DOHH2 (cell line): ENCODE measurements at regions not wholly inside any gene's neighbourhood (a gene's known extent, or its start where the extent isn't known, plus 50 kb on each side); places are given as distances from the start of the nearest gene placed in this dataset.

Source experiments
- H3F3A ChIP-seq: fragments of 200-600 bp; sonication (generic), shearing (Covaris generic); 2 replicates; pipeline ENCODE4 v1.6.0; 2016; ENCODE audit warnings: antibody characterized with exemption, mild to moderate bottlenecking; ENCODE audit not compliant: control insufficient read depth, insufficient read depth
- H3K27ac ChIP-seq: fragments of 200-600 bp; sonication (generic); 2 replicates; pipeline ENCODE4 v1.5.1; 2014; ENCODE audit warnings: low read depth, mild to moderate bottlenecking, low read length, moderate library complexity
- H3K27me3 ChIP-seq: fragments of 200-600 bp; sonication (generic); 2 replicates; pipeline ENCODE4 v1.6.1; 2014; ENCODE audit warnings: mild to moderate bottlenecking, low read length, mixed read lengths; ENCODE audit not compliant: control insufficient read depth
- H3K36me3 ChIP-seq: fragments of 200-600 bp; sonication (generic); 2 replicates; pipeline ENCODE4 v1.6.1; 2014; ENCODE audit warnings: mild to moderate bottlenecking, low read length, moderate library complexity, mixed read lengths; ENCODE audit not compliant: control insufficient read depth
- H3K4me1 ChIP-seq: fragments of 200-600 bp; sonication (generic); 2 replicates; pipeline ENCODE4 v1.6.1; 2014; ENCODE audit warnings: mild to moderate bottlenecking, low read length, mixed read lengths; ENCODE audit not compliant: control insufficient read depth
- H3K4me2 ChIP-seq: fragments of 200-600 bp; sonication (generic); 2 replicates; pipeline ENCODE4 v1.6.0; 2014; ENCODE audit warnings: mild to moderate bottlenecking, low read length, moderate library complexity
- H3K4me3 ChIP-seq: fragments of 200-600 bp; sonication (generic); 2 replicates; pipeline ENCODE4 v1.5.1; 2014; ENCODE audit warnings: mild to moderate bottlenecking, low read length, mixed read lengths
- H3K79me2 ChIP-seq: fragments of 200-600 bp; sonication (generic); 2 replicates; pipeline ENCODE4 v1.6.1; 2014; ENCODE audit warnings: mild to moderate bottlenecking, low read length, mixed read lengths; ENCODE audit not compliant: control insufficient read depth
- H3K9me2 ChIP-seq: fragments of 200-600 bp; sonication (generic); replicated peaks from 2 replicates; pipeline ENCODE4 v1.6.1; 2014; ENCODE audit warnings: mild to moderate bottlenecking, low read length, mixed read lengths; ENCODE audit not compliant: control insufficient read depth
- H3K9me3 ChIP-seq: fragments of 200-600 bp; sonication (generic); 2 replicates; pipeline ENCODE4 v1.6.1; 2014; ENCODE audit warnings: antibody characterized with exemption, low read length, mixed read lengths; ENCODE audit not compliant: control insufficient read depth, insufficient read depth
- H4K20me1 ChIP-seq: fragments of 200-600 bp; sonication (generic); 2 replicates; pipeline ENCODE4 v1.6.0; 2014; ENCODE audit warnings: low read depth, mild to moderate bottlenecking, antibody characterized with exemption, low read length, moderate library complexity; ENCODE audit not compliant: control insufficient read depth, insufficient read depth
- EZH2phosphoT487 ChIP-seq: fragments of 200-600 bp; sonication (generic); IDR thresholded peaks from 2 replicates; pipeline ENCODE4 v1.6.1; 2017; ENCODE audit warnings: borderline replicate concordance, mild to moderate bottlenecking, antibody characterized with exemption, low read length, moderate library complexity, mixed read lengths
- TF ChIP-seq, protein P1 (sequence below): fragments of 200-600 bp; sonication (generic); IDR thresholded peaks from one replicate; pipeline ENCODE4 v1.5.1; 2014; ENCODE audit warnings: antibody characterized with exemption, mild to moderate bottlenecking, low read depth, low read length; ENCODE audit not compliant: poor library complexity, severe bottlenecking

DNA sequence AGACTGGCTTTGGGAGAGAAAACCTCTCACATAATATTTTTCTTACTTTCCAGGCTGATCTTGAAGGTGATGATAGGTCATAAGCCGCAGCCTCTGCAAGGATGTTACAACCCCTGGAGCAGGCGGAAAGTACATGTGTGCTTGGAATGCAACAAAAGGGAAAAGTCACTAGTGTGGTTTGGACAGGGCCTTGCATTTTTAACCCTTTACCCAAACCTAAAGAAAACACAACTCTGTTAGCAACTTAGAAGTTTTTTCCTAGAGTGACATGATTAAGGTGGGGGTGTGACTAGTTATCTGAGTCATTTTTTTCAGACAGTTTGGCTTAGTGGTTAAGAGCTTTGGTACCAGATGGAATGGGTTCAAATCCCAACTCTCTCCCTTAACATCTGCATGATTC lies 97.0 kb downstream of the TMEM30B start:
- Histone ChIP-seq H3K36me3 (no peaks in the 10 kb centered on the region), H3K4me2 (no peak overlapping the region), H3K27me3 (no peaks in the 10 kb centered on the region), H3K4me3 (no peak overlapping the region), H3F3A (no peaks in the 10 kb centered on the region), H3K9me3 (no peaks in the 10 kb centered on the region), H3K27ac (no peak overlapping the region), H3K4me1 (no peaks in the 10 kb centered on the region), H3K9me2 (no peaks in the 10 kb centered on the region), H4K20me1 (no peaks in the 10 kb centered on the region), H3K79me2 (no peaks in the 10 kb centered on the region)
- TF ChIP-seq, protein P1, sequence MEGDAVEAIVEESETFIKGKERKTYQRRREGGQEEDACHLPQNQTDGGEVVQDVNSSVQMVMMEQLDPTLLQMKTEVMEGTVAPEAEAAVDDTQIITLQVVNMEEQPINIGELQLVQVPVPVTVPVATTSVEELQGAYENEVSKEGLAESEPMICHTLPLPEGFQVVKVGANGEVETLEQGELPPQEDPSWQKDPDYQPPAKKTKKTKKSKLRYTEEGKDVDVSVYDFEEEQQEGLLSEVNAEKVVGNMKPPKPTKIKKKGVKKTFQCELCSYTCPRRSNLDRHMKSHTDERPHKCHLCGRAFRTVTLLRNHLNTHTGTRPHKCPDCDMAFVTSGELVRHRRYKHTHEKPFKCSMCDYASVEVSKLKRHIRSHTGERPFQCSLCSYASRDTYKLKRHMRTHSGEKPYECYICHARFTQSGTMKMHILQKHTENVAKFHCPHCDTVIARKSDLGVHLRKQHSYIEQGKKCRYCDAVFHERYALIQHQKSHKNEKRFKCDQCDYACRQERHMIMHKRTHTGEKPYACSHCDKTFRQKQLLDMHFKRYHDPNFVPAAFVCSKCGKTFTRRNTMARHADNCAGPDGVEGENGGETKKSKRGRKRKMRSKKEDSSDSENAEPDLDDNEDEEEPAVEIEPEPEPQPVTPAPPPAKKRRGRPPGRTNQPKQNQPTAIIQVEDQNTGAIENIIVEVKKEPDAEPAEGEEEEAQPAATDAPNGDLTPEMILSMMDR: no peak
- TF ChIP-seq EZH2phosphoT487: no peak

DNA sequence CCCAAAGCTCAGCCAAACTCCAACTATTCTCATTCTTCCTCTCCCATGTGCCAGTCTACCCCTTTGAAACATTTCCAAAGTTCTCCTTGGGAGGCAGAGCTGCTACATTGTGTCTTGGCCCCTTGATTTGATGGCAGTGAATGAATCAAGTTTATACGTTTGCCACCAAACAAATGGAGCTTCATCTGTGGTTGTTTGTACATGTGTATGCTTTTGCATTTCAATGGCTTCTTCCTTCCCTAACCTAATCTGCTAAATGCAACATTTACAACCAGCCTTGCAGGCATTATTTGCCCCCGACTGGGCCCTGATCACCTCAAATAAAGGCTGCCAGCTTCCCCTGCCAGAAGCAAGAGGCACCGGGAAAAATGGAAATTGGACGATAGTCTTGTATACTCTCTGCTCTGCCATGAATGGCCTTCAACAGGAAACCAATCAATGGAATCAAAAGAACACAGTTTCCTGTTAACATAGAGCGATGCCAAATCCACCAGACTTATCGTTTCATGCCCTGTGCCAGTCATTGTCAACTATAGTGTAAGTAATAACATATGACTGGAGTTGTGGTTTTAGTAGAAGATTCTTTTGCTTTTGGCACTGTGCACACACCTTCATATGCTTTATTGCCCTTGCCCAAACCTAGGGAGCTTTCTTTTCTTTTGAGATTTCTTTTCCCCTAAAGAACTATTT lies 97.8 kb downstream of the TMEM30B start:
- H3K4me2 ChIP-seq: no peak overlapping the region
- H4K20me1 ChIP-seq: no peaks in the 10 kb centered on the region
- H3K4me3 ChIP-seq: no peak overlapping the region
- no peaks in the 10 kb centered on the region for H3K79me2 ChIP-seq
- no peaks in the 10 kb centered on the region for H3K9me2 ChIP-seq
- no peaks in the 10 kb centered on the region for H3K36me3 ChIP-seq
- H3K4me1 ChIP-seq: no peaks in the 10 kb centered on the region
- H3K27ac ChIP-seq: no peak overlapping the region
- TF ChIP-seq, protein P1: no peak
- no peak for TF ChIP-seq EZH2phosphoT487
- no peaks in the 10 kb centered on the region for H3K27me3 ChIP-seq
- H3K9me3 ChIP-seq: no peaks in the 10 kb centered on the region
- H3F3A ChIP-seq: no peaks in the 10 kb centered on the region

DNA sequence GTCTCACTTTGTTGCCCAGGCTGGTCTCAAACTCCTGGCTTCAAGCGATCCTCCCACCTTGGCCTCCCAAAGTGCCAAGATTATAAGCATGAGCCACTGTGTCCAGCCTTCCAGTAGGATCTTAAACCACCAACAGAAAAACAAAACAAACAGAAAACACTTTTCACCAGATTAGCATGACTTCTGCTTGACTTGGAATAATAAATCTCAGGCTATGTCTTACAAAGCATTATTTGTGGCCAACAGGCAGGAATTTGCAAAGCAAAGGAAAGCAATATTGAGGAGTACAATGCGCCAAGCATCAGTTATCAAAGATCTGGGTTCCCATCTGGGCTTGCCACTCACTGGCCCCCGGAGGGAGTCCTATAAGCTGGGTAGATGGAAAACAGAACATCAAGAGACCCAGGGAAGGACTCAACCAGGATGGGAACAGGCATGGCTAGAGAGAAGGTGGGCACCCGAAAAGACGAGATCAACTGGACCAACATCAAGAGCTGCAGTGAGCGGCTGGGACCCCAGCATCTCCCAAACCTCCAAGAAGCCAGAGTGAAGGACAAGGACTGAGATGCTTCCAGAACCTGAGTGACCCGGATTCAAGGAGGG lies 101.2 kb downstream of the TMEM30B start:
- Histone ChIP-seq H3K27ac (no peak overlapping the region), H3K4me1 (no peaks in the 10 kb centered on the region), H3K79me2 (no peaks in the 10 kb centered on the region), H3K36me3 (no peaks in the 10 kb centered on the region), H4K20me1 (no peaks in the 10 kb centered on the region), H3K9me3 (no peaks in the 10 kb centered on the region), H3K4me3 (no peak overlapping the region), H3F3A (no peaks in the 10 kb centered on the region), H3K9me2 (no peaks in the 10 kb centered on the region), H3K4me2 (no peak overlapping the region), H3K27me3 (no peaks in the 10 kb centered on the region)
- no peak for TF ChIP-seq EZH2phosphoT487
- TF ChIP-seq, protein P1: no peak
